ENCODE measurements at regions not wholly inside any gene's neighbourhood (a gene's known extent, or its start where the extent isn't known, plus 50 kb on each side); places are given as distances from the start of the nearest gene placed in this dataset.

- Histone ChIP-seq H3K36me3 (replicated peaks in 1 of 2; ENCODE audit: control insufficient read depth in 1 of 2, insufficient read depth in 2 of 2, low read length in 1 of 2) (no peaks in the 10 kb centered on the region), H2AFZ (ENCODE audit: low read depth) (no peak overlapping the region), H3K4me3 (ENCODE audit: low read depth in 2 of 2, low read length in 1 of 2) (no peak overlapping the region), H3K9ac (no peak overlapping the region), H3K27me3 (ENCODE audit: insufficient read depth) (no peaks in the 10 kb centered on the region), H3K27ac (ENCODE audit: low read depth in 2 of 2, low read length in 1 of 2) (no peak overlapping the region), H3F3A (replicated peaks; ENCODE audit: insufficient read depth) (no peaks in the 10 kb centered on the region), H3K9me3 (no peaks in the 10 kb centered on the region), H3K9me2 (no peaks in the 10 kb centered on the region), H3K79me2 (ENCODE audit: insufficient read depth) (no peaks in the 10 kb centered on the region), H4K20me1 (ENCODE audit: insufficient read depth) (no peaks in the 10 kb centered on the region), H3K4me1 (ENCODE audit: control insufficient read depth in 1 of 2, insufficient read depth in 2 of 2, low read depth in 1 of 2, low read length in 1 of 2) (no peaks in the 10 kb centered on the region), H3K4me2 (no peak overlapping the region)
- 55% methylated on average over 1 of the region's 1 CpG for WGBS (ENCODE audit: low lambda C conversion rate)
- ChIA-PET CTCF (interaction anchor here (0.6 kb wide), 1 partner anchor 1063 kb away, joined by 3 read pairs; no protein-coding TSS in a partner anchor), POLR2A (no interaction called here)
- TF ChIP-seq TAF1 (IDR thresholded peaks at IDR 0.05; ENCODE audit: borderline replicate concordance, low read depth, low read length) (no peak), NRF1 (IDR thresholded peaks at IDR 0.05; ENCODE audit: low read depth, low read length) (no peak)
- DNase-seq: no peak
Measured at GRCh38 chr2:185402474-185402873, 336.1 kb upstream of the FSIP2 start.

GRCh38 chr2:185404578-185404977, 334.0 kb upstream of the FSIP2 start:
- no peak for DNase-seq
- Histone ChIP-seq H3K9me3 (no peaks in the 10 kb centered on the region), H3K4me1 (ENCODE audit: control insufficient read depth in 1 of 2, insufficient read depth in 2 of 2, low read depth in 1 of 2, low read length in 1 of 2) (no peaks in the 10 kb centered on the region), H3F3A (replicated peaks; ENCODE audit: insufficient read depth) (no peaks in the 10 kb centered on the region), H3K9ac (no peak overlapping the region), H3K36me3 (replicated peaks in 1 of 2; ENCODE audit: control insufficient read depth in 1 of 2, insufficient read depth in 2 of 2, low read length in 1 of 2) (no peaks in the 10 kb centered on the region), H4K20me1 (ENCODE audit: insufficient read depth) (no peaks in the 10 kb centered on the region), H3K79me2 (ENCODE audit: insufficient read depth) (no peaks in the 10 kb centered on the region), H3K9me2 (no peaks in the 10 kb centered on the region), H3K27me3 (ENCODE audit: insufficient read depth) (no peaks in the 10 kb centered on the region), H2AFZ (ENCODE audit: low read depth) (no peak overlapping the region), H3K27ac (ENCODE audit: low read depth in 2 of 2, low read length in 1 of 2) (no peak overlapping the region), H3K4me2 (no peak overlapping the region), H3K4me3 (ENCODE audit: low read depth in 2 of 2, low read length in 1 of 2) (no peak overlapping the region)
- TF ChIP-seq REST (IDR thresholded peaks at IDR 0.05; ENCODE audit: low read depth, low read length) (no peak), RAD21 (IDR thresholded peaks at IDR 0.05; ENCODE audit: low read length) (peak; percentile 17; the same call in 1 of the 2 replicates)
- ChIA-PET CTCF (interaction anchor here (0.6 to 1.3 kb wide), 4 partner anchors 8 to 793 kb away, joined by 3 to 4 read pairs (median 3); no protein-coding TSS in a partner anchor), POLR2A (no interaction called here)
- WGBS (ENCODE audit: low lambda C conversion rate): 19% methylated on average over 2 of the region's 2 CpGs

GRCh38 chr2:185417111-185417510, 321.5 kb upstream of the FSIP2 start:
- CTCF ChIA-PET: no interaction called here
- TF ChIP-seq NRF1 (IDR thresholded peaks at IDR 0.05; ENCODE audit: low read depth, low read length): no peak
- TF ChIP-seq CHD2 (IDR thresholded peaks at IDR 0.05; ENCODE audit: low read length, partially characterized antibody): no peak
- TF ChIP-seq NFIC (IDR thresholded peaks at IDR 0.05; ENCODE audit: borderline replicate concordance): no peak
- TF ChIP-seq, protein P1, sequence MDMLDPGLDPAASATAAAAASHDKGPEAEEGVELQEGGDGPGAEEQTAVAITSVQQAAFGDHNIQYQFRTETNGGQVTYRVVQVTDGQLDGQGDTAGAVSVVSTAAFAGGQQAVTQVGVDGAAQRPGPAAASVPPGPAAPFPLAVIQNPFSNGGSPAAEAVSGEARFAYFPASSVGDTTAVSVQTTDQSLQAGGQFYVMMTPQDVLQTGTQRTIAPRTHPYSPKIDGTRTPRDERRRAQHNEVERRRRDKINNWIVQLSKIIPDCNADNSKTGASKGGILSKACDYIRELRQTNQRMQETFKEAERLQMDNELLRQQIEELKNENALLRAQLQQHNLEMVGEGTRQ (IDR thresholded peaks at IDR 0.05; ENCODE audit: borderline replicate concordance, low read depth, low read length): no peak
- TF ChIP-seq REST (IDR thresholded peaks at IDR 0.05; ENCODE audit: low read depth, low read length): no peak
- TF ChIP-seq RFX5 (IDR thresholded peaks at IDR 0.05; ENCODE audit: low read length): no peak
- TF ChIP-seq FOXM1 (IDR thresholded peaks at IDR 0.05; ENCODE audit: low read depth): no peak
- TF ChIP-seq EP300 (IDR thresholded peaks at IDR 0.05; ENCODE audit: borderline replicate concordance in 1 of 2, low read depth in 1 of 2, low read length in 1 of 2): no peak

More at GRCh38 chr2:185417111-185417510, 321.5 kb upstream of the FSIP2 start:
- no peaks in the 10 kb centered on the region for H3K27me3 ChIP-seq (ENCODE audit: insufficient read depth)
- no peak overlapping the region for H3K9ac ChIP-seq
- no peak overlapping the region for H3K4me3 ChIP-seq (ENCODE audit: low read depth in 2 of 2, low read length in 1 of 2)
- H3F3A ChIP-seq (replicated peaks; ENCODE audit: insufficient read depth): no peaks in the 10 kb centered on the region
- no peaks in the 10 kb centered on the region for H3K36me3 ChIP-seq (replicated peaks in 1 of 2; ENCODE audit: control insufficient read depth in 1 of 2, insufficient read depth in 2 of 2, low read length in 1 of 2)
- no peak overlapping the region for H3K4me2 ChIP-seq
- H3K4me1 ChIP-seq (ENCODE audit: control insufficient read depth in 1 of 2, insufficient read depth in 2 of 2, low read depth in 1 of 2, low read length in 1 of 2): no peaks in the 10 kb centered on the region
- DNase-seq: no peak
- H3K9me3 ChIP-seq: no peaks in the 10 kb centered on the region
- WGBS (ENCODE audit: low lambda C conversion rate): 93% methylated on average over 3 of the region's 3 CpGs
- H3K79me2 ChIP-seq (ENCODE audit: insufficient read depth): no peaks in the 10 kb centered on the region
- no peak overlapping the region for H2AFZ ChIP-seq (ENCODE audit: low read depth)
- H3K27ac ChIP-seq (ENCODE audit: low read depth in 2 of 2, low read length in 1 of 2): no peak overlapping the region
- H4K20me1 ChIP-seq (ENCODE audit: insufficient read depth): no peaks in the 10 kb centered on the region
- POLR2A ChIA-PET: no interaction called here
- H3K9me2 ChIP-seq: no peaks in the 10 kb centered on the region; the same call in 1 of the 2 replicates
